Fibroblast of lung (primary cell): ENCODE measurements at regions not wholly inside any gene's neighbourhood (a gene's known extent, or its start where the extent isn't known, plus 50 kb on each side); places are given as distances from the start of the nearest gene placed in this dataset.

Experiments
- DNase-seq, 2 donors: peaks; one replicate each; pipeline versions ENCODE4 v3.0.0 to v3.0.0-alpha.2; 2010; ENCODE audit warnings: low read depth in 2 of 2
- H2AFZ ChIP-seq: 2 replicates; pipeline ENCODE4 v1.5.1; 2012; ENCODE audit warnings: low read length, control low read depth, inconsistent platforms
- H3K27ac ChIP-seq: 2 replicates; pipeline ENCODE4 v1.5.1; 2011; ENCODE audit warnings: low read length, control low read depth; ENCODE audit not compliant: insufficient read depth
- H3K27me3 ChIP-seq: 2 replicates; pipeline ENCODE4 v1.5.1; 2011; ENCODE audit warnings: mild to moderate bottlenecking, low read length; ENCODE audit not compliant: control insufficient read depth, insufficient read depth
- H3K36me3 ChIP-seq: 2 replicates; pipeline ENCODE4 v1.5.1; 2011; ENCODE audit warnings: low read length; ENCODE audit not compliant: control insufficient read depth, insufficient read depth
- H3K4me1 ChIP-seq: 2 replicates; pipeline ENCODE4 v1.5.1; 2011; ENCODE audit warnings: low read length; ENCODE audit not compliant: control insufficient read depth, insufficient read depth; ENCODE audit errors: extremely low read depth
- H3K4me2 ChIP-seq: 2 replicates; pipeline ENCODE4 v1.5.1; 2011; ENCODE audit warnings: low read length, control low read depth; ENCODE audit not compliant: insufficient read depth; ENCODE audit errors: extremely low read depth
- H3K4me3 ChIP-seq, 4 experiments: fragments of 200-600 bp in 1 of 4; sonication (generic) in 1 of 4; replicated peaks in 1 of 4; 2 replicates each; pipeline ENCODE4 v1.5.1; 2011 to 2016; ENCODE audit warnings: low read length in 4 of 4, low read depth in 3 of 4, mild to moderate bottlenecking in 3 of 4, control low read depth in 2 of 4, inconsistent platforms in 1 of 4, mixed read lengths in 1 of 4; ENCODE audit not compliant: insufficient read depth in 1 of 4; ENCODE audit errors: control extremely low read depth in 1 of 4
- H3K79me2 ChIP-seq: 2 replicates; pipeline ENCODE4 v1.5.1; 2012; ENCODE audit warnings: mild to moderate bottlenecking, low read length, inconsistent platforms; ENCODE audit not compliant: control insufficient read depth, insufficient read depth
- H3K9ac ChIP-seq: 2 replicates; pipeline ENCODE4 v1.5.1; 2011; ENCODE audit warnings: mild to moderate bottlenecking, low read length, control low read depth; ENCODE audit not compliant: insufficient read depth
- H3K9me3 ChIP-seq: 2 replicates; pipeline ENCODE4 v1.5.1; 2012; ENCODE audit warnings: low read depth, low read length; ENCODE audit not compliant: control insufficient read depth, insufficient read depth
- H4K20me1 ChIP-seq: 2 replicates; pipeline ENCODE4 v1.5.1; 2011; ENCODE audit warnings: low read length; ENCODE audit not compliant: control insufficient read depth, insufficient read depth; ENCODE audit errors: extremely low read depth
- EZH2 ChIP-seq: IDR thresholded peaks from 2 replicates; pipeline ENCODE4 v1.5.1; 2012; ENCODE audit warnings: low read length, control low read depth, mild to moderate bottlenecking; ENCODE audit errors: missing control alignments
- TF ChIP-seq, protein P1 (sequence below), 2 donors: IDR thresholded peaks in 1 of 2; conservative IDR thresholded peaks in 1 of 2; 1 replicate in 1 of 2; 2 replicates in 1 of 2; pipeline ENCODE4 v1.5.1; 2011 to 2012; ENCODE audit warnings: low read length in 2 of 2, control low read depth in 1 of 2, inconsistent platforms in 1 of 2, low read depth in 1 of 2, mild to moderate bottlenecking in 1 of 2

- no peak overlapping the region for H3K27ac ChIP-seq
- no peaks in the 10 kb centered on the region for H3K4me1 ChIP-seq
- H3K27me3 ChIP-seq: no peaks in the 10 kb centered on the region
- no peak for TF ChIP-seq EZH2
- TF ChIP-seq, protein P1, sequence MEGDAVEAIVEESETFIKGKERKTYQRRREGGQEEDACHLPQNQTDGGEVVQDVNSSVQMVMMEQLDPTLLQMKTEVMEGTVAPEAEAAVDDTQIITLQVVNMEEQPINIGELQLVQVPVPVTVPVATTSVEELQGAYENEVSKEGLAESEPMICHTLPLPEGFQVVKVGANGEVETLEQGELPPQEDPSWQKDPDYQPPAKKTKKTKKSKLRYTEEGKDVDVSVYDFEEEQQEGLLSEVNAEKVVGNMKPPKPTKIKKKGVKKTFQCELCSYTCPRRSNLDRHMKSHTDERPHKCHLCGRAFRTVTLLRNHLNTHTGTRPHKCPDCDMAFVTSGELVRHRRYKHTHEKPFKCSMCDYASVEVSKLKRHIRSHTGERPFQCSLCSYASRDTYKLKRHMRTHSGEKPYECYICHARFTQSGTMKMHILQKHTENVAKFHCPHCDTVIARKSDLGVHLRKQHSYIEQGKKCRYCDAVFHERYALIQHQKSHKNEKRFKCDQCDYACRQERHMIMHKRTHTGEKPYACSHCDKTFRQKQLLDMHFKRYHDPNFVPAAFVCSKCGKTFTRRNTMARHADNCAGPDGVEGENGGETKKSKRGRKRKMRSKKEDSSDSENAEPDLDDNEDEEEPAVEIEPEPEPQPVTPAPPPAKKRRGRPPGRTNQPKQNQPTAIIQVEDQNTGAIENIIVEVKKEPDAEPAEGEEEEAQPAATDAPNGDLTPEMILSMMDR (conservative IDR thresholded peaks at IDR 0.05 in 1 of 2, IDR thresholded peaks at IDR 0.05 in 1 of 2; ENCODE audit: low read depth in 1 of 2, low read length in 2 of 2): no peak
- DNase-seq: no peak
- H3K9ac ChIP-seq: no peak overlapping the region
- no peaks in the 10 kb centered on the region for H3K79me2 ChIP-seq
- no peaks in the 10 kb centered on the region for H3K36me3 ChIP-seq
- no peaks in the 10 kb centered on the region for H4K20me1 ChIP-seq
- H3K9me3 ChIP-seq: no peaks in the 10 kb centered on the region
- no peak overlapping the region for H3K4me3 ChIP-seq
- no peak overlapping the region for H2AFZ ChIP-seq
- no peak overlapping the region for H3K4me2 ChIP-seq
These were observed 801.1 kb upstream of the SLC35B3 start for GRCh38 chr6:9236443-9236842.

GRCh38 chr6:9233686-9234085 lies 798.3 kb upstream of the SLC35B3 start:
- no peaks in the 10 kb centered on the region for H3K9me3 ChIP-seq
- no peaks in the 10 kb centered on the region for H4K20me1 ChIP-seq
- no peak overlapping the region for H3K9ac ChIP-seq
- H3K4me1 ChIP-seq: no peaks in the 10 kb centered on the region
- no peak for DNase-seq
- H3K36me3 ChIP-seq: no peaks in the 10 kb centered on the region
- TF ChIP-seq, protein P1 (conservative IDR thresholded peaks at IDR 0.05 in 1 of 2, IDR thresholded peaks at IDR 0.05 in 1 of 2; ENCODE audit: low read depth in 1 of 2, low read length in 2 of 2): no peak
- TF ChIP-seq EZH2: no peak
- H3K79me2 ChIP-seq: no peaks in the 10 kb centered on the region
- no peak overlapping the region for H3K27ac ChIP-seq
- no peak overlapping the region for H2AFZ ChIP-seq
- no peak overlapping the region for H3K4me2 ChIP-seq
- no peak overlapping the region for H3K4me3 ChIP-seq
- H3K27me3 ChIP-seq: no peaks in the 10 kb centered on the region

DNA sequence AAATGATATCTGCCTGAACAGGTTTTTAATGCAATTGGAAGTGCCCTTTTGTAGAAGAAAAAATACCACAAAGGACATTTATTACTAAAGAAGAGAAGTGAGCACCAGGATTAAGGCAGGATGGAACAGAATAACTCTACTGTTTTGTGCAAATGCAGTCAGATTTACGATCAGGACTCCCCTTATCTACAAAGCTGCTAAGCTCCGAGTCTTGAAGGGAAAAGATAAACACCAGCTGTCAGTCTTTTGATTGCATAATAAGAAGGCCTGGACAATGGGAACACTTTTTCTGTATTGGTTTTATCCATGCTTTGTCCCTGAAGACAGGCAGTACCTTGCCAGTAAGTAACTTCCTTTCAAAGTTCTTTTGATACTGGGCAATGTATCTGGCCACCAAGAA lies 797.9 kb upstream of the SLC35B3 start:
- Histone ChIP-seq H3K9ac (no peak overlapping the region), H3K27ac (no peak overlapping the region), H3K9me3 (no peaks in the 10 kb centered on the region), H3K4me3 (no peak overlapping the region), H3K79me2 (no peaks in the 10 kb centered on the region), H3K4me2 (no peak overlapping the region), H3K27me3 (no peaks in the 10 kb centered on the region), H3K36me3 (no peaks in the 10 kb centered on the region), H3K4me1 (no peaks in the 10 kb centered on the region), H4K20me1 (no peaks in the 10 kb centered on the region), H2AFZ (no peak overlapping the region)
- TF ChIP-seq, protein P1 (conservative IDR thresholded peaks at IDR 0.05 in 1 of 2, IDR thresholded peaks at IDR 0.05 in 1 of 2; ENCODE audit: low read depth in 1 of 2, low read length in 2 of 2): no peak
- no peak for TF ChIP-seq EZH2
- no peak for DNase-seq
